MM.1S (cell line): ENCODE measurements at regions not wholly inside any gene's neighbourhood (a gene's known extent, or its start where the extent isn't known, plus 50 kb on each side); places are given as distances from the start of the nearest gene placed in this dataset.

Source experiments
- DNase-seq: peaks from one replicate; pipeline ENCODE4 v3.0.0-alpha.2; 2015
- H2AFZ ChIP-seq: fragments of 300-600 bp; sonication (generic); 2 replicates; pipeline ENCODE4 v1.6.0; 2016; ENCODE audit warnings: antibody characterized with exemption, low read length
- H3F3A ChIP-seq: fragments of 300-600 bp; sonication (generic); 2 replicates; pipeline ENCODE4 v1.6.1; 2016; ENCODE audit warnings: mild to moderate bottlenecking, antibody characterized with exemption, low read length, moderate library complexity, mixed read lengths; ENCODE audit not compliant: insufficient read depth
- H3K27ac ChIP-seq: fragments of 300-600 bp; sonication (generic); 2 replicates; pipeline ENCODE4 v1.5.1; 2016; ENCODE audit warnings: mild to moderate bottlenecking, low read length
- H3K27me3 ChIP-seq: fragments of 300-600 bp; sonication (generic); replicated peaks from 2 replicates; pipeline ENCODE4 v1.6.0; 2016; ENCODE audit warnings: low read length; ENCODE audit not compliant: insufficient read depth
- H3K36me3 ChIP-seq: fragments of 300-600 bp; sonication (generic); replicated peaks from 2 replicates; pipeline ENCODE4 v1.6.1; 2016; ENCODE audit warnings: mild to moderate bottlenecking, low read length, mixed read lengths; ENCODE audit not compliant: insufficient read depth
- H3K4me1 ChIP-seq: fragments of 300-600 bp; sonication (generic); 2 replicates; pipeline ENCODE4 v1.6.1; 2016; ENCODE audit warnings: low read length, mixed read lengths
- H3K4me2 ChIP-seq: fragments of 300-600 bp; sonication (generic); 2 replicates; pipeline ENCODE4 v1.6.0; 2016; ENCODE audit warnings: low read depth, low read length
- H3K4me3 ChIP-seq: fragments of 300-600 bp; sonication (generic); 2 replicates; pipeline ENCODE4 v1.5.1; 2016; ENCODE audit warnings: low read length, mixed read lengths
- H3K79me2 ChIP-seq: fragments of 300-600 bp; sonication (generic); 2 replicates; pipeline ENCODE4 v1.6.1; 2016; ENCODE audit warnings: mixed run types, low read length, mixed read lengths
- H3K9ac ChIP-seq: fragments of 300-600 bp; sonication (generic); 2 replicates; pipeline ENCODE4 v1.6.1; 2016; ENCODE audit warnings: low read length, mixed read lengths
- H3K9me2 ChIP-seq: fragments of 300-600 bp; sonication (generic); replicated peaks from 2 replicates; pipeline ENCODE4 v1.6.1; 2016; ENCODE audit warnings: mild to moderate bottlenecking, low read length, mixed read lengths; ENCODE audit not compliant: insufficient read depth
- H3K9me3 ChIP-seq: fragments of 300-600 bp; sonication (generic); replicated peaks from 2 replicates; pipeline ENCODE4 v1.6.1; 2016; ENCODE audit warnings: mild to moderate bottlenecking, low read length, mixed read lengths; ENCODE audit not compliant: insufficient read depth
- H4K20me1 ChIP-seq: fragments of 300-600 bp; sonication (generic); 2 replicates; pipeline ENCODE4 v1.6.1; 2016; ENCODE audit warnings: mild to moderate bottlenecking, low read length, moderate library complexity, mixed read lengths; ENCODE audit not compliant: insufficient read depth
- CTCF ChIP-seq: fragments of 300-600 bp; sonication (generic); IDR thresholded peaks from 2 replicates; pipeline ENCODE4 v1.5.1; 2016; ENCODE audit warnings: antibody characterized with exemption, low read length, mixed read lengths
- EZH2 ChIP-seq: fragments of 300-600 bp; sonication (generic); optimal IDR thresholded peaks from 2 replicates; pipeline ENCODE3; 2017; ENCODE audit warnings: low read depth, mild to moderate bottlenecking, antibody characterized with exemption, low read length, mixed read lengths
- EZH2phosphoT487 ChIP-seq: fragments of 300-600 bp; sonication (generic); IDR thresholded peaks from 2 replicates; pipeline ENCODE4 v1.6.1; 2018; ENCODE audit warnings: antibody characterized with exemption, low read length

GRCh38 chrX:33989936-33990335, 142.2 kb downstream of the FAM47A start:
- DNase-seq, result no peak

GRCh38 chrX:33987458-33987857, 144.7 kb downstream of the FAM47A start:
- H3K27ac ChIP-seq, result no peak overlapping the region
- no peaks in the 10 kb centered on the region for H3K9me3 ChIP-seq

More at GRCh38 chrX:33989936-33990335, 142.2 kb downstream of the FAM47A start:
- Histone ChIP-seq H3K36me3 (no peaks in the 10 kb centered on the region), H2AFZ (no peak overlapping the region), H3K9me3 (no peaks in the 10 kb centered on the region), H4K20me1 (no peaks in the 10 kb centered on the region), H3K79me2 (no peaks in the 10 kb centered on the region), H3F3A (no peaks in the 10 kb centered on the region), H3K4me3 (no peak overlapping the region), H3K4me2 (no peak overlapping the region), H3K9ac (no peak overlapping the region), H3K27me3 (no peaks in the 10 kb centered on the region), H3K9me2 (no peaks in the 10 kb centered on the region), H3K4me1 (no peaks in the 10 kb centered on the region), H3K27ac (no peak overlapping the region)
- TF ChIP-seq CTCF, result no peak
- no peak for TF ChIP-seq EZH2
- no peak for TF ChIP-seq EZH2phosphoT487

DNA sequence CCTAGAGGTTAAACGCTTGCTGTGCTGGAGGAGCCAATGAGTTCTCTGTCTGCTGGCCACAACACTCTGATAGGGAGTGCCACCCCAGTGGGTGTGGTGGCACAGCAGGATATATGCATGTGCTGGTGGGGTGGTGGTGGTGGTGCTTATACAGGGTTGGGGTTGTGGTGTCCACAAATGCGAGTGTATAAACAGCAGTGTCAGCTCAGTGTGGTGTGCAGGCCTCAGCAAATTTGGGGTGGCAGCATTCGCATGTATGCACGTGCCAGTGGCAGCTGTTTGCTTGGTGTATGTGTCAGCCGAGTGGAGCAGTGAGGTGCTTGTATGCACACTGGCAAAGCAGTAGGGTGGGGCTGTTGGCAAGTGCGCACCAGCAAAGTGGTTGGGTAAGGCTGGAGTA, 157.4 kb downstream of the FAM47A start:
- no peaks in the 10 kb centered on the region for H3K9me2 ChIP-seq

More at GRCh38 chrX:33987458-33987857, 144.7 kb downstream of the FAM47A start:
- H3K36me3 ChIP-seq, result no peaks in the 10 kb centered on the region
- H3K4me1 ChIP-seq, result no peaks in the 10 kb centered on the region
- no peaks in the 10 kb centered on the region for H3K27me3 ChIP-seq
- H3K4me3 ChIP-seq, result no peak overlapping the region
- no peaks in the 10 kb centered on the region for H3K79me2 ChIP-seq
- DNase-seq, result no peak
- no peak overlapping the region for H3K4me2 ChIP-seq
- H3K9ac ChIP-seq, result no peak overlapping the region
- H3K9me2 ChIP-seq, result no peaks in the 10 kb centered on the region
- H3F3A ChIP-seq, result no peaks in the 10 kb centered on the region
- H2AFZ ChIP-seq, result no peak overlapping the region
- H4K20me1 ChIP-seq, result no peaks in the 10 kb centered on the region
- TF ChIP-seq CTCF, result no peak
- TF ChIP-seq EZH2, result no peak
- TF ChIP-seq EZH2phosphoT487, result no peak

More for the DNA sequence above, 157.4 kb downstream of the FAM47A start:
- Histone ChIP-seq H3K36me3 (no peaks in the 10 kb centered on the region), H3K9me3 (no peaks in the 10 kb centered on the region), H3K4me2 (no peak overlapping the region), H3K4me1 (no peaks in the 10 kb centered on the region), H3K79me2 (no peaks in the 10 kb centered on the region), H2AFZ (no peak overlapping the region), H3K27me3 (no peaks in the 10 kb centered on the region), H3K27ac (no peak overlapping the region), H3K4me3 (no peak overlapping the region), H3F3A (no peaks in the 10 kb centered on the region), H4K20me1 (no peaks in the 10 kb centered on the region), H3K9ac (no peak overlapping the region)
- DNase-seq, result no peak
- TF ChIP-seq EZH2 (no peak), EZH2phosphoT487 (no peak), CTCF (no peak)
